Hepatocyte (in vitro differentiated cells): ENCODE measurements at regions not wholly inside any gene's neighbourhood (a gene's known extent, or its start where the extent isn't known, plus 50 kb on each side); places are given as distances from the start of the nearest gene placed in this dataset.

ENCODE experiments used
- DNase-seq: peaks from one replicate; pipeline ENCODE4 v3.0.0-alpha.2; 2016; ENCODE audit warnings: low spot score
- H2AFZ ChIP-seq: fragments of 200-600 bp; sonication (generic); 2 replicates; pipeline ENCODE4 v1.6.0; 2016; ENCODE audit warnings: antibody characterized with exemption, mild to moderate bottlenecking
- H3K27ac ChIP-seq: fragments of 200-600 bp; sonication (generic); 2 replicates; pipeline ENCODE4 v1.5.1; 2016; ENCODE audit warnings: mild to moderate bottlenecking
- H3K27me3 ChIP-seq: fragments of 200-600 bp; sonication (generic); 2 replicates; pipeline ENCODE4 v1.6.1; 2016
- H3K36me3 ChIP-seq: fragments of 200-600 bp; sonication (generic); replicated peaks from 2 replicates; pipeline ENCODE4 v1.5.1; 2016; ENCODE audit warnings: low read depth; ENCODE audit not compliant: insufficient read depth
- H3K4me1 ChIP-seq: fragments of 200-600 bp; sonication (generic); 2 replicates; pipeline ENCODE4 v1.5.1; 2016; ENCODE audit warnings: mild to moderate bottlenecking, moderate library complexity; ENCODE audit not compliant: insufficient read depth
- H3K4me2 ChIP-seq: fragments of 200-600 bp; sonication (generic); 2 replicates; pipeline ENCODE4 v1.6.0; 2016
- H3K4me3 ChIP-seq: fragments of 200-600 bp; sonication (generic); 2 replicates; pipeline ENCODE4 v1.5.1; 2016; ENCODE audit warnings: mild to moderate bottlenecking
- H3K79me2 ChIP-seq: fragments of 200-600 bp; sonication (generic); 2 replicates; pipeline ENCODE4 v1.6.0; 2017; ENCODE audit warnings: mild to moderate bottlenecking
- H3K9me2 ChIP-seq: fragments of 200-600 bp; sonication (generic); replicated peaks from 2 replicates; pipeline ENCODE4 v1.6.0; 2017; ENCODE audit warnings: mild to moderate bottlenecking; ENCODE audit not compliant: insufficient read depth
- H3K9me3 ChIP-seq: fragments of 200-600 bp; sonication (generic); 2 replicates; pipeline ENCODE4 v1.5.1; 2016; ENCODE audit warnings: low read depth, mild to moderate bottlenecking
- H4K20me1 ChIP-seq: fragments of 200-600 bp; sonication (generic); 2 replicates; pipeline ENCODE4 v1.6.0; 2016; ENCODE audit warnings: mild to moderate bottlenecking; ENCODE audit not compliant: insufficient read depth, poor library complexity, severe bottlenecking
- CTCF ChIP-seq: fragments of 200-600 bp; sonication (generic); IDR thresholded peaks from 2 replicates; pipeline ENCODE4 v1.5.1; 2016; ENCODE audit warnings: antibody characterized with exemption, mild to moderate bottlenecking; ENCODE audit not compliant: poor library complexity
- EZH2 ChIP-seq: fragments of 200-600 bp; sonication (generic); IDR thresholded peaks from 2 replicates; pipeline ENCODE4 v1.6.1; 2016; ENCODE audit warnings: antibody characterized with exemption, mild to moderate bottlenecking, borderline replicate concordance
- EZH2phosphoT487 ChIP-seq: fragments of 200-600 bp; sonication (generic); IDR thresholded peaks from one replicate; pipeline ENCODE4 v1.6.1; 2018; ENCODE audit warnings: antibody characterized with exemption, mild to moderate bottlenecking, low read depth, moderate library complexity; ENCODE audit not compliant: unreplicated experiment, severe bottlenecking
- WGBS: methylation state at CpG from one replicate; pipeline ENCODE4 v1.1.6; 2016; ENCODE audit warnings: low lambda C conversion rate; ENCODE audit errors: missing lambda C conversion rate; 5-methylcytosine and 5-hydroxymethylcytosine counted together

- no peak for TF ChIP-seq CTCF
- TF ChIP-seq EZH2 = no peak
- TF ChIP-seq EZH2phosphoT487 = no peak
- no peaks in the 10 kb centered on the region for H3K4me1 ChIP-seq
- 75% methylated on average over 2 of the region's 2 CpGs for WGBS
Measured at GRCh38 chr4:162793004-162793403, 373.7 kb downstream of the NAF1 start.

GRCh38 chr4:162791226-162791625 lies 375.5 kb downstream of the NAF1 start:
- Histone ChIP-seq H3K4me3 (no peak overlapping the region), H3K4me1 (no peaks in the 10 kb centered on the region), H3K79me2 (no peaks in the 10 kb centered on the region), H4K20me1 (no peaks in the 10 kb centered on the region), H2AFZ (no peak overlapping the region), H3K27me3 (no peaks in the 10 kb centered on the region), H3K9me3 (no peaks in the 10 kb centered on the region), H3K4me2 (no peak overlapping the region), H3K36me3 (no peaks in the 10 kb centered on the region), H3K27ac (no peak overlapping the region), H3K9me2 (no peaks in the 10 kb centered on the region)
- DNase-seq = no peak
- TF ChIP-seq EZH2 = no peak
- no peak for TF ChIP-seq CTCF
- TF ChIP-seq EZH2phosphoT487 = no peak
- 71% methylated on average over 2 of the region's 2 CpGs for WGBS

More at GRCh38 chr4:162793004-162793403, 373.7 kb downstream of the NAF1 start:
- no peak for DNase-seq
- Histone ChIP-seq H3K4me2 (no peak overlapping the region), H3K36me3 (no peaks in the 10 kb centered on the region), H3K27me3 (no peaks in the 10 kb centered on the region), H3K27ac (no peak overlapping the region), H4K20me1 (no peaks in the 10 kb centered on the region), H2AFZ (no peak overlapping the region), H3K4me3 (no peak overlapping the region), H3K9me2 (no peaks in the 10 kb centered on the region), H3K79me2 (no peaks in the 10 kb centered on the region), H3K9me3 (no peaks in the 10 kb centered on the region)

- no peaks in the 10 kb centered on the region for H3K9me2 ChIP-seq
- no peaks in the 10 kb centered on the region for H3K27me3 ChIP-seq
- TF ChIP-seq EZH2phosphoT487 = no peak
- no peak for TF ChIP-seq CTCF
- TF ChIP-seq EZH2 = no peak
- no peaks in the 10 kb centered on the region for H3K36me3 ChIP-seq
- no peak overlapping the region for H3K4me2 ChIP-seq
- H3K79me2 ChIP-seq = no peaks in the 10 kb centered on the region
- no peak overlapping the region for H3K27ac ChIP-seq
- H3K4me3 ChIP-seq = no peak overlapping the region
- no peaks in the 10 kb centered on the region for H4K20me1 ChIP-seq
- H3K4me1 ChIP-seq = no peaks in the 10 kb centered on the region
- no peak overlapping the region for H2AFZ ChIP-seq
- no peaks in the 10 kb centered on the region for H3K9me3 ChIP-seq
- no peak for DNase-seq
- WGBS = 88% methylated on average over 2 of the region's 2 CpGs
Measured at GRCh38 chr4:162787120-162787519, 379.6 kb downstream of the NAF1 start.

DNA sequence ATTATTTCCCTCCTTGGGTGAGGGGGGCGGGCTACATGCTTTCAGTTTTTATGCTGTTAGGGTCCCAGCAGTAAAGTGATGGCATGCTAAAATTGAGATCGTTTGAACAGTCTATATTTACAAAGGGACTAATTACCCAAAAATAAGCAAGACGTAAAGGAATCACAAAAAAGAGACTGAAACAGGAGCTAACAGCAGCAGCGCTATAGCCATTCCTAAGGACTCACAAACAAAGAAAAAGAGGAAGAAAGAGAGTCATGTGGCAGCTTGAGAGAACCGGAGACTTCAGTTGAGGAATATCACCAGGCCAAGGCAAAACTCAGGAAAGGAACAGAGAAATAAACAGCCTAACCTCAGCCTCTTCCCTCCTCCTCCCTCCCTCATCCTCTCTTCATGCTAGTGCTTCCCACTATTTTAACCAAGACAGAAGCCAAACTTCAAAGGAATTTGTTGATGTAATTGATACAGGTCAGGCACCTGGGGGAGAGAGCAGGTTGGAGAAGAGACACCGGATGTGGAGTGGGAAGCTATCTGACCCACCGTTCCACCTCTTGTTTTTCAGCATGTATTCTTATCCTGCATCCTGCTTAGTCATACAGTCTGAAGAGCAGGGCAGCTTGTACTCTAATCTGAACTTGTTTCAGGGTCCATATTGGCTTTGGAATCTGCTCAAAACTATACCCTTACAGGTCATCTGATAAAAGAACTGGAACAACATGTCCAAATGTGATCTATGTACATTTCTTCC lies 383.7 kb downstream of the NAF1 start:
- H3K36me3 ChIP-seq = no peaks in the 10 kb centered on the region
- DNase-seq = no peak
- no peaks in the 10 kb centered on the region for H3K9me3 ChIP-seq
- WGBS = 64% methylated on average over 7 of the region's 7 CpGs
- no peak overlapping the region for H3K4me3 ChIP-seq
- H2AFZ ChIP-seq = no peak overlapping the region
- no peak overlapping the region for H3K27ac ChIP-seq
- no peaks in the 10 kb centered on the region for H3K27me3 ChIP-seq
- H3K4me1 ChIP-seq = no peaks in the 10 kb centered on the region
- no peaks in the 10 kb centered on the region for H3K9me2 ChIP-seq
- H3K4me2 ChIP-seq = no peak overlapping the region
- no peaks in the 10 kb centered on the region for H3K79me2 ChIP-seq
- TF ChIP-seq EZH2phosphoT487 (no peak), CTCF (no peak), EZH2 (no peak)
- H4K20me1 ChIP-seq = no peaks in the 10 kb centered on the region
